Tibial nerve (tissue), 4 donors: ENCODE measurements at regions not wholly inside any gene's neighbourhood (a gene's known extent, or its start where the extent isn't known, plus 50 kb on each side); places are given as distances from the start of the nearest gene placed in this dataset.

Experiments
- DNase-seq, 2 donors: peaks; one replicate each; pipeline ENCODE4 v3.0.0-alpha.2; 2019; ENCODE audit warnings: low spot score in 2 of 2
- H3K27ac ChIP-seq, 4 donors: fragments of 200-600 bp; sonication (generic) in 3 of 4; one replicate each; pipeline ENCODE4 v1.5.1; 2017 to 2019; ENCODE audit warnings: mild to moderate bottlenecking in 1 of 4
- H3K27me3 ChIP-seq, 2 donors: fragments of 200-600 bp; sonication (generic) in 1 of 2; one replicate each; pipeline versions ENCODE4 v1.5.1 to v1.6.0; 2017 to 2019
- H3K36me3 ChIP-seq, 3 donors: fragments of 200-600 bp; sonication (generic); one replicate each; pipeline ENCODE4 v1.5.1; 2018 to 2019
- H3K4me1 ChIP-seq, 4 donors: fragments of 200-600 bp; sonication (generic) in 3 of 4; one replicate each; pipeline ENCODE4 v1.5.1; 2017 to 2019
- H3K4me3 ChIP-seq, 4 donors: fragments of 200-600 bp; sonication (generic) in 3 of 4; one replicate each; pipeline ENCODE4 v1.5.1; 2017 to 2019; ENCODE audit warnings: mild to moderate bottlenecking in 1 of 4, moderate library complexity in 1 of 4
- H3K9me3 ChIP-seq, 4 donors: fragments of 200-600 bp; sonication (generic) in 3 of 4; one replicate each; pipeline ENCODE4 v1.5.1; 2017 to 2019
- CTCF ChIP-seq, 5 experiments: fragments of 200-600 bp in 3 of 5; fragments of 450-650 bp in 2 of 5; sonication (generic) in 3 of 5; IDR thresholded peaks; one replicate each; pipeline ENCODE4 v1.5.1; 2016 to 2019; ENCODE audit warnings: antibody characterized with exemption in 5 of 5, mild to moderate bottlenecking in 3 of 5, moderate library complexity in 2 of 5
- EP300 ChIP-seq, 2 donors: sonication (generic); formaldehyde crosslinking; IDR thresholded peaks; one replicate each; pipeline ENCODE4 v1.6.1; 2017; ENCODE audit warnings: antibody characterized with exemption in 2 of 2, mild to moderate bottlenecking in 1 of 2
- POLR2A ChIP-seq, 2 donors: fragments of 450-650 bp; IDR thresholded peaks; one replicate each; pipeline ENCODE4 v1.6.1; 2017; ENCODE audit warnings: antibody characterized with exemption in 2 of 2, mild to moderate bottlenecking in 2 of 2, moderate library complexity in 2 of 2
- WGBS, 2 donors: methylation state at CpG; one replicate each; pipeline ENCODE4 v1.1.5; 2018; 5-methylcytosine and 5-hydroxymethylcytosine counted together

- TF ChIP-seq CTCF (IDR thresholded peaks at IDR 0.05), result no peak
- no peak for TF ChIP-seq POLR2A (IDR thresholded peaks at IDR 0.05)
- no peak for TF ChIP-seq EP300 (IDR thresholded peaks at IDR 0.05)
- no peak overlapping the region for H3K27ac ChIP-seq
- no peaks in the 10 kb centered on the region for H3K36me3 ChIP-seq
- H3K4me1 ChIP-seq, result no peaks in the 10 kb centered on the region
- no peaks in the 10 kb centered on the region for H3K27me3 ChIP-seq
- no peaks in the 10 kb centered on the region for H3K9me3 ChIP-seq
- no peak for DNase-seq
- 74 to 82% methylated on average over 5 of the region's 5 CpGs for WGBS, 2 donors
- H3K4me3 ChIP-seq, result no peak overlapping the region
These were observed 653.9 kb upstream of the TMEM132C start for GRCh38 chr12:127613056-127613455.

GRCh38 chr12:127619869-127620734 lies 646.9 kb upstream of the TMEM132C start:
- Histone ChIP-seq H3K4me1 (peaks cover 0 to 5% (median 0%) of the 10 kb centered on the region in 4 donors), H3K27ac (no peak overlapping the region), H3K36me3 (no peaks in the 10 kb centered on the region), H3K9me3 (no peaks in the 10 kb centered on the region), H3K4me3 (no peak overlapping the region), H3K27me3 (no peaks in the 10 kb centered on the region)
- WGBS, 2 donors, result 69 to 72% methylated on average over 10 of the region's 10 CpGs
- no peak for DNase-seq
- TF ChIP-seq CTCF (IDR thresholded peaks at IDR 0.05), result no peak
- TF ChIP-seq EP300 (IDR thresholded peaks at IDR 0.05), result no peak
- no peak for TF ChIP-seq POLR2A (IDR thresholded peaks at IDR 0.05)

GRCh38 chr12:127620735-127621355 lies 646.1 kb upstream of the TMEM132C start:
- no peak for DNase-seq
- TF ChIP-seq CTCF (IDR thresholded peaks at IDR 0.05), result no peak
- TF ChIP-seq EP300 (IDR thresholded peaks at IDR 0.05), result no peak
- TF ChIP-seq POLR2A (IDR thresholded peaks at IDR 0.05), result no peak
- no peak overlapping the region for H3K4me3 ChIP-seq
- H3K27me3 ChIP-seq, result no peaks in the 10 kb centered on the region
- H3K27ac ChIP-seq, result no peak overlapping the region
- peaks cover 0 to 5% (median 0%) of the 10 kb centered on the region in 4 donors for H3K4me1 ChIP-seq
- whole genome bisulfite sequencing, 2 donors, result 50 to 75% methylated on average over 2 of the region's 2 CpGs
- H3K36me3 ChIP-seq, result no peaks in the 10 kb centered on the region
- H3K9me3 ChIP-seq, result no peaks in the 10 kb centered on the region

- Histone ChIP-seq H3K36me3 (no peaks in the 10 kb centered on the region), H3K27ac (no peak overlapping the region), H3K4me1 (peaks cover 0 to 5% (median 0%) of the 10 kb centered on the region in 4 donors), H3K4me3 (no peak overlapping the region), H3K27me3 (no peaks in the 10 kb centered on the region), H3K9me3 (no peaks in the 10 kb centered on the region)
- WGBS, 2 donors, result 73 to 80% methylated on average over 8 of the region's 9 CpGs
- no peak for DNase-seq
- TF ChIP-seq POLR2A (IDR thresholded peaks at IDR 0.05) (no peak), EP300 (IDR thresholded peaks at IDR 0.05) (no peak), CTCF (IDR thresholded peaks at IDR 0.05) (no peak)
These were observed 645.6 kb upstream of the TMEM132C start for GRCh38 chr12:127621366-127621765.

- Histone ChIP-seq H3K9me3 (no peaks in the 10 kb centered on the region), H3K4me3 (no peak overlapping the region), H3K4me1 (peaks cover 0 to 5% (median 0%) of the 10 kb centered on the region in 4 donors), H3K36me3 (no peaks in the 10 kb centered on the region), H3K27me3 (no peaks in the 10 kb centered on the region), H3K27ac (no peak overlapping the region)
- 92 to 94% methylated on average over 4 of the region's 4 CpGs for WGBS, 2 donors
- TF ChIP-seq POLR2A (IDR thresholded peaks at IDR 0.05), result no peak
- TF ChIP-seq EP300 (IDR thresholded peaks at IDR 0.05), result no peak
- no peak for TF ChIP-seq CTCF (IDR thresholded peaks at IDR 0.05)
- no peak for DNase-seq
These were observed 643.6 kb upstream of the TMEM132C start for GRCh38 chr12:127623362-127623761.
